ENCODE measurements at regions not wholly inside any gene's neighbourhood (a gene's known extent, or its start where the extent isn't known, plus 50 kb on each side); places are given as distances from the start of the nearest gene placed in this dataset.

GRCh38 chr7:155244675-155245074 is 53.0 kb upstream of the INSIG1 start:
- no peak for DNase-seq (ENCODE audit: low spot score)
- TF ChIP-seq, protein P1, sequence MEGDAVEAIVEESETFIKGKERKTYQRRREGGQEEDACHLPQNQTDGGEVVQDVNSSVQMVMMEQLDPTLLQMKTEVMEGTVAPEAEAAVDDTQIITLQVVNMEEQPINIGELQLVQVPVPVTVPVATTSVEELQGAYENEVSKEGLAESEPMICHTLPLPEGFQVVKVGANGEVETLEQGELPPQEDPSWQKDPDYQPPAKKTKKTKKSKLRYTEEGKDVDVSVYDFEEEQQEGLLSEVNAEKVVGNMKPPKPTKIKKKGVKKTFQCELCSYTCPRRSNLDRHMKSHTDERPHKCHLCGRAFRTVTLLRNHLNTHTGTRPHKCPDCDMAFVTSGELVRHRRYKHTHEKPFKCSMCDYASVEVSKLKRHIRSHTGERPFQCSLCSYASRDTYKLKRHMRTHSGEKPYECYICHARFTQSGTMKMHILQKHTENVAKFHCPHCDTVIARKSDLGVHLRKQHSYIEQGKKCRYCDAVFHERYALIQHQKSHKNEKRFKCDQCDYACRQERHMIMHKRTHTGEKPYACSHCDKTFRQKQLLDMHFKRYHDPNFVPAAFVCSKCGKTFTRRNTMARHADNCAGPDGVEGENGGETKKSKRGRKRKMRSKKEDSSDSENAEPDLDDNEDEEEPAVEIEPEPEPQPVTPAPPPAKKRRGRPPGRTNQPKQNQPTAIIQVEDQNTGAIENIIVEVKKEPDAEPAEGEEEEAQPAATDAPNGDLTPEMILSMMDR (IDR thresholded peaks at IDR 0.05; ENCODE audit: extremely low read depth, missing control alignments) = no peak

DNA sequence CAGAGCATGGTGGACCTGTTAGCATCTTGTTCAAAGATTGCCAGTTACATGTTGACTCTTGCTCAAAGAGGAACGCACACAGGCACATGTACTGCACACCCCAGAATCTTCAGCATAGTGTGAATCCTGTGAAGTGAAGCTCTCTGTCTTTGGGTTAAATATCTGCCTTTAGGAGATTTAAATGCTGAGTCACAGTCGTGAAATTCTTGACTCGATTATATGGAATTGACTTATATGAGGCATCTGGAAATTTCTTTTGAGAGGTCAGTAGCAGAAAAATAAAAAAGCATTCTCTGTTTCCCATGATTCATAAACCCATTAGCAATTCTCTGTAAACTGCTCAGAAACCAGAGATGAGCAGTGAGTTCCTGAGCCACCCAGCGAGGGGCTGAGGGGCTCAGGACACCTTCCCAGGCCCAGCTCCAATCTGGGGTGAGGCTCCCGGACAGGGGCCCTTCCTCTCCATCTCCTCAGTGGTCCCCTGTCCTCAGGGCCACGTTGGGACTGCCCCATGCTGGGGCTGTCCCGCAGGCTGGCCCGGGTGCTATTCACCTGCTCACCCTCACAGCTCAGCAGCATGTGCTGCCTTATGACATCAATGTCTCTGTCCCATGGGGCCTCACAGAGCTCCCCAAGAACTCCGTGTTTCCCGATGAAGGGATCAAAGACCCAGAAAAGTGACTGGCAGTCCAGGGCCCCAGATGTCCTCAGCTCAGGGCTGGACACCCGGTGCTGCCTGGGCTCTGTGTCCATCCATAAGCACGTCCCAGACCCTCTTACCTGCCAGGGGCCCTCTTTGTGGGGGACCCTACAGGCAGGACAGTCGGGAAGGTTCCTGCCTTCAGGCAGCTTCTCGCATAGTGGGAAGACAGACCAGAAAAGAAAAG is 50.0 kb upstream of the INSIG1 start:
- no peak for DNase-seq (ENCODE audit: low spot score)
- TF ChIP-seq, protein P1 (IDR thresholded peaks at IDR 0.05; ENCODE audit: extremely low read depth, missing control alignments) = no peak

Measured in GM20000 (cell line).